Sigmoid colon (tissue), 4 donors: ENCODE measurements at regions not wholly inside any gene's neighbourhood (a gene's known extent, or its start where the extent isn't known, plus 50 kb on each side); places are given as distances from the start of the nearest gene placed in this dataset.

Source experiments
- CTCF ChIP-seq, 4 experiments: fragments of 450-650 bp in 3 of 4; fragments of 200-600 bp in 1 of 4; IDR thresholded peaks; one replicate each; pipeline ENCODE4 v1.5.1; 2016 to 2019; ENCODE audit warnings: antibody characterized with exemption in 4 of 4, mild to moderate bottlenecking in 3 of 4, moderate library complexity in 2 of 4
- POLR2A ChIP-seq, 2 donors: fragments of 450-650 bp; IDR thresholded peaks; one replicate each; pipeline ENCODE4 v1.6.1; 2016; ENCODE audit warnings: antibody characterized with exemption in 2 of 2, mild to moderate bottlenecking in 2 of 2, moderate library complexity in 2 of 2
- POLR2AphosphoS5 ChIP-seq, 4 donors: sonication (generic); formaldehyde crosslinking; IDR thresholded peaks; one replicate each; pipeline ENCODE4 v1.6.1; 2017; ENCODE audit warnings: antibody characterized with exemption in 4 of 4

GRCh38 chr2:34001557-34001956 lies 402.5 kb upstream of the FAM98A start:
- no peak for TF ChIP-seq POLR2A (IDR thresholded peaks at IDR 0.05)
- TF ChIP-seq CTCF (IDR thresholded peaks at IDR 0.05), result no peak
- no peak for TF ChIP-seq POLR2AphosphoS5 (IDR thresholded peaks at IDR 0.05)
